ENCODE measurements at regions not wholly inside any gene's neighbourhood (a gene's known extent, or its start where the extent isn't known, plus 50 kb on each side); places are given as distances from the start of the nearest gene placed in this dataset.
"Not testable (repeated sequence)": the region's sequence is repeated elsewhere in the genome, so short reads cannot be mapped to it uniquely, and the experiment has no call there.

- no peak for DNase-seq
These were observed 140.8 kb upstream of the SFRP2 start for GRCh38 chr4:153929675-153930074.

DNA sequence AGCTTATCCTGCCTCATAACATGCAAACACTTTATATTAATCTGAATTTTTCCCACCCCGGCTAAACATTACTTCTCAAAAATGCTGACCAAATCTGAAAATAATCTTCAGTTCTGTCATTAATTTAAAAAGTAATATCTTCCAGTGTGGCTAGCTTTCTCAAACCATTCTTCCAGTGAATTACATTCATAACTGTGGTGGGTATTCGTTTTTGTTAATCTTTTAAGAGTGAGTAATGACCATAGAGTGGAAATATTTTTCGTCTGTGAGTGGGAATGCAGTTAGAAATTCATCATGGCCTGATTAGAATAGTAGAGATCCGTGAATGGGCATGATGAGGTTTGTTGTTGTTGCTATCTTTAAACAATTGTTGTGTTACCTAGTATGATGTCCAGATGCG is 138.6 kb upstream of the SFRP2 start:
- peak; percentile 58 for DNase-seq

GRCh38 chr4:153922148-153922547 is 133.3 kb upstream of the SFRP2 start:
- DNase-seq: no peak

DNA sequence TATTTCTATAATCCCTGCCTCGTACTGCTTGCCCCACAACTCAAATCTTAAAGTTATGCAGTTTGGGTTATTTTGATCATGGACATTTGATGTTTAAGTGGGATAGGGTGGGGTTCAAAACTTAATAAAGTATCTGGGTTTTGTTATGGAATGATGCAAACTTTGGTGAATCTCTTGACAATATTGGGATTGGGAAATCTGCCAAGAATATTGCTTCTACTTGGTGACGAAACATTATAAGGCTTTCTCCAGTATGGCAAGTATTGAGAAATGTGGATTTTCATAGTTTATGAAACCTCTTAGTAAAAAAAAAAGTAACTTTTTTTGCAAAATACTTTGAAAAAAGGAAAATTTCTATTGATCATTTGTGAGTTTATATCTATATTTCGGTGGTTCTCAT is 130.8 kb upstream of the SFRP2 start:
- peak; percentile 18 for DNase-seq

GRCh38 chr4:153916273-153916755 is 127.4 kb upstream of the SFRP2 start:
- no peak for DNase-seq

GRCh38 chr4:153912301-153912700 is 123.4 kb upstream of the SFRP2 start:
- DNase-seq: no peak

DNA sequence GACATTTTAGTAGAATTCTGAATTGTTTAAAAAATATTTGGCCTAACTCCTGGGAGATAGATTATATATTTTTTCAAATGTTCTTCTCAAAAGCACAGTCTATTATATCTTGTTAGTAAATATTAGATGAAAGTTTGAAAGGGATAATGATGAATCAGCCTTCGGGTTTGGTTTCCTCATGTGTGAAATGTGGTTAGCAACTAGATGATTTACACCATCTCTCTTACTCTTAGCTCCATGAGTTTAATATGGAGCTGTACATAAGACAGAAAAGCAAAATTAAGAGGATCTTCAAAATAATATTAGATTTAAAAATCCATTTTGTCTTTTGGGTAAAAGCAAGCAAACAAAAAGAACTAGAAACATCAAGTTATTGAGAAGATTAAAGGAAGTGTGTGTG is 120.8 kb upstream of the SFRP2 start:
- DNase-seq: no peak

GRCh38 chr4:153906231-153906630 is 117.3 kb upstream of the SFRP2 start:
- DNase-seq: no peak

GRCh38 chr4:153905231-153905630 is 116.3 kb upstream of the SFRP2 start:
- no peak for DNase-seq

GRCh38 chr4:153904011-153904410 is 115.1 kb upstream of the SFRP2 start:
- no peak for DNase-seq

DNA sequence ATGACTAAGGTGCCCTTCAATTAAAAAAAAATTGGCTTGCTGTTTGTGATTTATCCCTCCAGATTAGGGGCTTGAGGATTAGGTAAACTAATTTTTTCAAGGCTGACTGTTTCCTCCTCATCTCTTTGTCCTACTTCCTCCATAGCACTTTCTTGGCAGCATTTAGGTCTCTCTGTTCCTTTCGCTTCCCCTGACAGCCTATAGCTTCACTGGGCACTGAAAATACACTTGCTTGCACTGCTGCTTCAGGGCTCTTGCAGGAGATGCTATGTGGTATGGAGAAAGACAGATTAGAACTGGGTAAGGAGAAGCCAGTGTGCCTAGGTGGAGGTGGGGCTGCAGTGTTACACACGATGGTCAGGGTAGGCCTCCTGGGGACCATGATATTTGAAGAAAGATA is 112.3 kb upstream of the SFRP2 start:
- no peak for DNase-seq

DNA sequence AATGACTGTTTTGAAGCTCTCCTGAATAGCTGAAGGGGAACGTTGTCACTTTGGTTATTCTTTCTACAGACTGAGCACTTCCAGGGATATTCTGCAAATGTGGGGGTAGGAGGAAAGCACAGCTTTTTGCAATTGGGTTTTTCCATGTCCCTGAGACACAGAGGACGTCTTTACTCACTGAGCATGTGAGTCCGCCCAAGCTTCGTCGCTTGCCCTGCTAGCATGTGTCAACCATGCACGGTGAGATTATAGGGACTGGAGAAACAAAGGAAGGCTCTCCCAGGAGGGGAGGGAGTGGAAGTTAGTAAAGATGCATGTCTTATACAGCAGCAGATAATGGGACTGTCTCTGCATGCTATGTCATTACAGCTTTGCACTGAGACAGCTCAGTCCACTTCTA is 111.5 kb upstream of the SFRP2 start:
- DNase-seq: no peak

- no peak for DNase-seq
These were observed 101.9 kb upstream of the SFRP2 start for GRCh38 chr4:153890761-153891160.

DNA sequence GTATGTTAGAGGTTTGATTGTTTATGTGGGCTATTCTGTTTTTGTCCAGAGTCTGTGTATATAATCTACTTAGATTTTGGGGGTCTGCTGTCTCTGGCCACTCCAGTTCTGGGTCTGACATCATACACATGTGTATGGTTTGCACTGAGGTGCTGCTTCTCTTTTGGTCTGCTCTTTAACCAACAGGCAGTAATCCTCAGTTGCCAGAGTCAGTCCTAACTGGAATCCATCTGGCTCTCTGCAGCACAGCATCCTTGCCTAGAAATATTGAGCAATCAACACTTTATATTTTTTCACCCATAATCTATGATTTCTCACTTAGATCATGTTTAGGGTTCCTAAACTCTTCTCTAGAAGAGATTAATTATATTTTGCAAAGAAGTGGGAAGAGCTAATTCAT is 98.3 kb upstream of the SFRP2 start:
- no peak for DNase-seq

- DNase-seq: no peak
These were observed 95.4 kb upstream of the SFRP2 start for GRCh38 chr4:153884325-153884724.

- DNase-seq: no peak
These were observed 92.1 kb upstream of the SFRP2 start for GRCh38 chr4:153880983-153881382.

GRCh38 chr4:153877898-153878297 is 89.0 kb upstream of the SFRP2 start:
- DNase-seq: no peak

DNA sequence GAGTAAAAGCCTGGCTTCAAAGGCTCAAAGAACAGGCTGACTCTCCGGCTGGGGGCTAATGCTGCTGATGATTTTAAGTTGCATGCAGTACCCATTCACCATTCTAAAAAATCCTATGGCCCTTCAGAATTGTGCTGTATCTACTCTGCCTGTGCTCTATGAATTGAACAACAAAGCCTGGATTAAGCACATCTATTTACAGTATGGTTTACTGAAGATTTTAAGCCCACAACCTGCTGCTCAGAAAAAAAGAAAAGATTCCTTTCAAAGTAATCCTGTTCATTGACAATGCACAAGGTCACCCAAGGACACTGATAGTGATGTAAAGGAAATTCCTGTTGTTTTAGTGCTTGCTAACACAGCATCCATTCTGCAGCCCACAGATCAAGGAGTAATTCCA is 84.9 kb upstream of the SFRP2 start:
- no peak for DNase-seq

- DNase-seq: not testable (repeated sequence)
These were observed 77.9 kb upstream of the SFRP2 start for GRCh38 chr4:153866766-153867165.

GRCh38 chr4:153852501-153852900 is 63.6 kb upstream of the SFRP2 start:
- no peak for DNase-seq

DNA sequence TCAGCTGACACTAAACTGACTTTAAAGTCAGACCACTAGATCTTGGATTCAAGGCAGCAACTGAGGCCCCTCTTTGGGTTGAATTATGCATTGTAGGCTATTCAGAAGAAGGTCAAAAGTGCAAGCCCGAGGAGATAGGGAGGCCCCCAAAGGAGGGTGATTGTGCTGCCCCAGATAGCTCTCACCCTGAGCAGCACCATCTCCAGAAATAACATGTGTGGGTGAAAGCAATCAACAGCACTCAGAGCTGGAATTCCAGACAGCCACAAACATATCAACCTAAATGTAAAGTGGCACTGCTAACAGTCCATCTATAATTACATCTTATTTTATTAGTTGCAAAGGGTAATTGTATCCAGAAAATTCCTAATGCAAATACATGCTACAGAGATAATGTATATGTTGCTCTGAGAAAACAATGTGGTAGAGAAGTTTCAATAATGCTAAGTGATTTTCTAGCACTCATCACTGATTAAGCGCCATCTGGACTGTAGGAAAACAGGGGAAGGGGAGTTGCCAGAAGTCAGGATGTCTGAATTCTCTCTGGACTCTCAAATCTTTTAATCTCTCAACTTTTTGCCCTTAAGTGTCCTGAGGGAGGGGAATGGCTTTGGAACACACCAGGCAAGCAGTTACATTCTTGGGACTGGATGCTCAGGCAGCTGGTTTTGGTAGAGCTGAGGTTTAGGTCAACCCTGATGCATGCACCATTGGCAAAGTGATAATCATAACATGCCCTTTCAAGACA is 61.8 kb upstream of the SFRP2 start:
- DNase-seq: no peak

GRCh38 chr4:153844144-153844543 is 55.3 kb upstream of the SFRP2 start:
- no peak for DNase-seq
